ENCODE measurements at regions not wholly inside any gene's neighbourhood (a gene's known extent, or its start where the extent isn't known, plus 50 kb on each side); places are given as distances from the start of the nearest gene placed in this dataset.

DNA sequence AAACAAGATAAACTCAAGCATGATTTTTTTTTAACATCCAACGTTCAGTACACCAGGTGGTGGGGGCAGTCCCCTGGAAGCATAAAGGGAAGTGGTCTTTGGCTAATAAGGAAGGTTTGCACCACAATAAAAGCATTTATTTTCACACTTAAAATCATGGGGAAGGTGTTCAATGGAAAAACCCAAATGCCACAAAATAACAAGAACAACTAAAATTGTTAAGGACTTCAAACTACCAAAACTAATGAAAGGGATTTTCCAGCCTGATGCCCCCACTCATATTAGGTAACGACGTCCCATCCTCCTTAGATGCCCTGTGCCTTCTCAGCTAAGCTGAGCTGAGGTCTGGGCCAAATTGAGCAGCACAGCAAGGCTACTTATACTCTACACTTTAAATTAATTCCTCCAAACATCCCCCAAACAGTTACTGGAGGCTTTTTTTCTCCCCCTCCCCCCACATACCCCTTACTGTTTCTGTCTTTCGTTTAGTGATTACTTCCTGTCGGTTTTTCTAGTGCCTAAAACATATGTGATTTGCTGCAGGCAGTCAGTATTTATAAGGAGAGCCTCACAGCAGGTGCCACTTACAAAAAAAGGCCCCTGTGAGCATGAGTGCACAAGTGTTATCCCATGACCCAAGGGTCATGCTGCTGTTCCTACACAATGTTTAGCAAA, 259.7 kb upstream of the ZNF608 start:
- no peak for DNase-seq (ENCODE audit: low read depth in 2 of 2)

DNA sequence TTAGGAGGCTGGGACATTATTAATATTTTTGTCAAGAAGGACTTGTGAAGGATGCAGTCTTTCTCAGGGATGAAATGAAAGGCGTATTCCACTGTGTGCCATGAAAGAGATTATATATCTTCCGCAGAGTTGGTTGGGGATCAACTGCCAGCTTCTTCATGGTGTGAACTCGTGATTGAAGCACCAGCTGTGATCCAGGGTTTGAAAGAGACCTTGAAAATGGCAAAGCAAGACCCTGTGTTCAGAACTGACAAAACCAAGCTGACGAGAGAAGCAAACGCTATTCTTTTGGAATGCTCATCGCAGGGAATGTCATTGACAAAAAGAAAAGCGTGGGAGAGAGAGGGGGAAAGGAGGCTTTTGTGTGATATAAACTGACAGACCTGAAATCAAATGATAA, 263.9 kb upstream of the ZNF608 start:
- DNase-seq (ENCODE audit: low read depth in 2 of 2) = no peak

DNA sequence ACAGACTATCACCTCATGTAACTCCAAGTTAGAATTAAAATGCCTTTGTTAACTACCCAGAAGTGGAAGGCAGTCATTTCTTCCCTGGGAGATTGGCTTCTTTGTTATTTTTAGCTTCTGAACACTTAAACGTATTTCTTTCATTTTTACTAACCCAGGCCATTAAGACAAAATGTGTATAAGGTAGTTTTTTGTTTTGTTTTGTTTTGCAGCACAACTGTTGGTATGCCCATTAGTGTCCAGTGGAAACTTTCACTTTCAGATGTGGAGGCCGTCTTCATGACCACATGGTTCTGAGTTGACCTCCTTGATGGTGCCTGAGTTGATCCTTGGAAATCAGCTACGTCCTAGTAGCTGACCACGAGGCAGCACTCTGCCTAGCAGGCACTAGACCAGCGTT, 264.6 kb upstream of the ZNF608 start:
- DNase-seq (ENCODE audit: low read depth in 2 of 2) = no peak

DNA sequence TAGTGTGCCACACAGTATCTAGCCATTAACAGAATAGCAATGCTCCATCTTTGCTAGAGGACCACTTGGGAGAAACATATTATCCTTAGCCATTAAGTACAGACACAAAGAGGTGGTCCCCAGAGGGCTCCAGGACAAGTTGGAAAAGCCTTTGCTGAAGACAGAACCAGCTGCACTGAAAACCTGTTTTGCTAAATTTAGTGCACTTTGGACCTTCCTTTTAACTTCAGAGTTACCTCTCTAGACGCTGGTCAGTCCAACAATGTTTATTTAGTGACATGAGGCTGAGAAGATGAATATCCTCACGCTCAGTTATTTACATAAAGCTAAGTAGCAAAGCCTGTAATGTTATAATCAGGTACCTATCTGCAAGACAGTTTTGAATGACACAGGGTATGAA, 265.0 kb upstream of the ZNF608 start:
- DNase-seq (ENCODE audit: low read depth in 2 of 2) = no peak

DNA sequence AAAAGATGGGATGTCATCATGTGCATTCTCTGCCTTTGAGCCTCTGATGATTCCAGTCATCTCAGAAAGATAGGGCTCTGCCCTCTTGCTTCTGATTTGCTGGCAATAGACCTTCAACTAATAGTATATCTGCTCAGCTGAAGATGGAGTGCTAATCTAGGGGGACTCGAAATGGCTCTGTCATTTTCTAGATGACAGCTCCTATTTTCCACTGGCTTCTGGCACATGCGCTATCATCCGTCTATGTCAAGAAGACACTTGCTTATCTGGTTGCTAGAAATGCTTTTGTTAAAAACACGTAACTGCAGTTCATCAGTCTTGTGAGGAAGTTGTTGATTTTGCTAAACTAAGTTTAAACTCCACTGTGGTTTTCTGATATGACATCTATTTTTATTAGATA, 265.5 kb upstream of the ZNF608 start:
- DNase-seq (ENCODE audit: low read depth in 2 of 2) = no peak

DNA sequence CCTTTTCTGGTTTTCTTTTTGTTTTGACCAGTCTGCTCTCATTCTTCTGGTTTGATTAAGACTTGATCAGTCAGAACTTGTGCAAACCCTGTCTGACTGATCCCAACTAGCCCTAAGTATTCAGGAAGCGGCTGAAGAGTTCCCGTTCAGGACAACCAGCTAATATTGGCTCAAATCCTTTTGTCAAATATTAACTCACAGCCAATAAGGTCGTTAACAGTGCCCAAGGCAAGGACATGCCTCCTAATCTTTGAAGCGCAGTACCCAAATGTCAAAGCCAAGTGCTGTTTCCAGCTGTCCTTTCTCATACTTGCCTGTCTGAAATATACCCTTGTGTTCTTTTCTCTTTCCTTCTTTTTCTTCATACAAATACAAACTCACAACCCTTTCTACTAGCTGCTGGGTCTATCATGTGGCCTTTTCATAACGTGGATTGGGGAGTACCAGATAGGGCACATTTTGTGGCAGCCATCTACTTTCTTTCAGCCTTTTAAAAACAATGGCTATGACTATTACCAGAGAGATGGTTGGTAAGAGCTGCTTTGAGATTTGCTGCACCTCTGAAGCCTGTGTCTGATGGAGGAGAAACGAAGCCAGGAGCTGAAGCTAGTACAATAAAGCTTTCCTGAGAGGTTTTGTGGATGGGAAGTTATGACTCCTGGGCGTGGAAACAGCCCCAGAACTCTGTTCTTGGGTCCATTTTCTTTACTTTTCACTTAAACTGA, 266.4 kb upstream of the ZNF608 start:
- no peak for DNase-seq (ENCODE audit: low read depth in 2 of 2)

DNA sequence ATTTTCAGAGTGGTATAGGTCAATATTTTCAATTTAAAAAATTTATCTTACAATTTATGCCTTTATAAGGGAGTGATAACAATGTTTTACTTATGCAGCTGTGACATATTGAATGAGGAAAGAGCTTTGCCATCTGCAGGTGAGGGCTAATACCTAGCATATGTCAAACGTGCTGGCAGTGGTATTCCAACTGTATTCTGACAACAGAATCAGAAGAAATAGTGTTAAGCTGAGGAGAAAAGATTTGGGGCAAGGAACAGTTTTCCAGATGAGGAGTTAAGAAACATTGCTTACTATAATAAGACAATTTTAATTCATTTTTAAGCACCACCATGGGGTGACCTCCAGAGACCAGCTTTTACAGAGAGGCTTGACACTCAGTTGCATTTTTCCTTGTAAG, 267.8 kb upstream of the ZNF608 start:
- DNase-seq (ENCODE audit: low read depth in 2 of 2) = no peak

DNA sequence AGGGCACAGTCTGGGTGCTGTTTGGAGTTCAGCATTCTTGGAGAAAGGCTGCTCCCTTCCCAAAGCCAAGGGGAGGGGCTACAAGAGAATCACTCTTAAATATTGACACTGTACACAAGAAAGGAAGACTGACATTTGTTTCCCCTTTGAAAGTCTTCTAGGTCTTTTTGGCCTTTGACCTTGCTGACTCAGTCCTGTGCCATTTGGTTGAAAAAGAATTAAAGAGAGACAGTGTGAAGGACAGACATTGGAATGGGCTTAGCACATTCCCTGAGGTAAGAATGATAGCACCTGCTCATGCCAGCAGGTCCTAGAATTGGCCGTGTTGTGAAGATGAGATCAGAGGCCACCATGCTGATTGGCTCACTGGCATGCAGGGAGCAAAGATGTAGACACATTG, 271.4 kb upstream of the ZNF608 start:
- DNase-seq (ENCODE audit: low read depth in 2 of 2) = no peak

DNA sequence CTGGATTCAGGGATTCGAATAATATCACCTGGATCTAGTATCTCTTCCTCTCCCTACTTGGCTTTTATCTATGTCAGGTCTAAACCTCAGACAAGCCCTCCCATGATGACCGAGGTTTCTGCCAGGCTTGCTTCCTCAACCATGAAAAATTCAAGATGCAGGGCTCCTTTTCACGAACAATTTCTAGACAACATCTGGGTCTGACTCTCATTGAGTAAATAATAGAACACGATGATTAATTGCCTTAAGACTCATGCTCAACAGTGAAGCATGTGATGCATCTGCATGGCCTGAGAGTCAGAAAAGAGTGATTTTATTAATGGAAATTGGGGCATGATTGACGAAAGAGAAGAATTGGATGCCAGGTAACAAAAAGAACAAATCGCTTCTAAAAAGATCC, 277.2 kb upstream of the ZNF608 start:
- no peak for DNase-seq (ENCODE audit: low read depth in 2 of 2)

DNA sequence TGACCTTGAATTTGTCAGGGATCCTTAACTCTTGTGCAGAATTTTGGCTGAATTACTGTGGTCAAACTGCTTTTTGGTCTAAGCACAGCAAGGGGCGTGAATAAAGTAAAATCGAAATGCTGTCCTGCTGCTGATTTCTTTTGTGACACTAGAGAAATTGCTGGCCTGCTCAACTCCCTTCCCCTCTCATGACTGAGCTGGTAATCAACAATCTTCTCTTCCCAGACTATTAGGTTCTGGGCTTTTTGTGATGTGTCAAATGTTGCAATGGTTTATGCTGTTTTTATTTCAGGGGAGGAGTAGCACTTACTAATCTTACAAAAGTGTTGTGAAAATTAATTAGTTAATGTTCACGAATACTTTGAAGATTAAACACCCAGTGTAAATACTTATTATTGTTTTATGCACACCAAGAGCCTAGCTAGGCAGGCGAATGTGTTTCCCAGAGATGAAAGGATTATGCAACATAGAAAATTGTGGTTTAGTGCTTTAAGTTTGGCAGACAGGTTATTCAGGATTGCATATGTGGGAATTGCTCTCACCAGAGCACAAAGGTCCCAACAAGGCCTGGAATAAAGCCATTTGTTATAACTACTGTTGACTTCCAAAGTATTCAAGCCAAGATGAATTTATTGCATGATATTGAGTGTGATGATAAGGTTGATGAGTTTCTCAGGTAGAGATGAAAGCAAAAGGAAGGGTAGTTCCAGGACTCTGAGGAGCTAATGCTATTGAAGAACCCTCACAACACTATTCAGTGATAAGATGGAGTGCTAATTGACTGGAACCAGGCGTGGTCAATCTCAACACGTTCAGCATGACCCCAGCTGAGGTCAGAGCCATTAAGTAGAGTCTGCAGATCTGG, 280.7 kb upstream of the ZNF608 start:
- no peak for DNase-seq (ENCODE audit: low read depth in 2 of 2)

DNA sequence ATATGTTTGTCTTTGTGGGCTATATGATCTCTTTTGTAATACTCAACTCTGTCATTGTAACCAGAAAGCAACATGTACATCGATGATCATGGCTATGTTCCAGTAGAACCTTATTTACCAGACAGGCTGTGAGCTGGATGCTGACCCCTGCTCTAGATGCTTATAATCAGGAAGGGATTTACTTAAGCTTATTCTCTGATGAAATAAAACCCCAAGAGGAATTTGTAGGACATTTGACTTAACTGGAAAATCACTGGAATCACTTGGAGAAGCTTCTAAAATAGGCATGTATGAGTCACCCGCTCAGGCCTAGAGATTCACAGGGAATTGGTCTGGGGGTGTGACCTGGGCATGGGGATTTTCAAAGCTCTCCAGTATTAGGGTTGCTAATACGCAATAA, 285.8 kb upstream of the ZNF608 start:
- DNase-seq (ENCODE audit: low read depth in 2 of 2) = no peak

DNA sequence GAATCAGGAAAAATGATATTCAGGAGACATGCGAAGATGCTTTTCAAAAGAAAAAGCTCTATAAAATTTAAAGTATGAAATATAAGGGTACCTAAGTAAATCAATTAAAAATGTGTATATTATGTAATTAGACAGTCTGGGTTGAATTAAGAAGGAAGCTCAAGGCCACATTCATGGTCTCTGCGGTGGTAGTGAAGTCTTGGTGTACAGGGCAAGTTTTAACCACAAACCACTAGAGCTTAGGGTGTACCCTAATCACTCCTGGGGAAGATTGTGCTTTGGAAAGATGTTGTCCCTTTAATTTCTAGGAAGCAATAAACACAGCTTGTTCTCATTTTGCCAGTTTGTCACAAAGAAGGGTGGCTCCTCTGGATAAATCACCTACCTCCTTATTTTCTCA, 287.2 kb upstream of the ZNF608 start:
- DNase-seq (ENCODE audit: low read depth in 2 of 2) = no peak

DNA sequence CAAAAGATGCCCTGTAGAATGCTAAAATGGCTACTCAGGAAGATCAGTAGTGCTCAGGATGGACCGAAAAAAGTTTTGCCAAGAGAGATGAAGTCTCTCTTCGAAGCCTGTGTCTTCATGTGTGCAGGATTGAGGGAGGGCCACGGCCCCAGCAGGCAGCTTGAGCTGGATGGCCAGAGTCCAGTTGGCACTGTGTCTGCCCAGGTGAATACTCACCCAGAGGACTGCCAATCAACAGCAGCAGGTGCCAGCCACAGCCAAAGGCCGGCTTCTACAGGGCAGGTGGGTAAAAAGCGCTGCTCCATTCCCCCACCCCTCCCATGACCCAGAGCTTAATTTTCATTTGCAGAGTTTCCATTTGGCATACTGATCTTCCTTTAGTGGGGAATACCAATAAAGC, 287.9 kb upstream of the ZNF608 start:
- DNase-seq (ENCODE audit: low read depth in 2 of 2) = no peak

DNA sequence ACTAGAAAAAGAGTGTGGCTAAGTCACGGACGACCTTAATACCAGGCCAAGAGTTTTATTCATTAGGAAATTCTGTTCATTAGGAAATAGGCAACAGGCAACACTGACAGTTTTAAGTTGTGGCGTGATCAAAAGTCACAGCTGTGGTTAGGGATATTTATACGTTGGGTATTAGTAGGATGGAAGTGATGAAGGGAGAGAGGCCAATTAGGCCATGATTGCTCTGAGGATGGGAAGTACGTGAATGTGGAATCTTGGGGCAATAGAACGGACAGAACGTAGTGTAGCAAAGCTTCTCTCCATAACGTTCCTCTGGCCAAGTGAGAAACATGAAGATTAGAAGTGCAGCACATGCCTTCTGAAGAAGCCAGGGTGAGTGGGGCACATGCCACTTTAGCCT, 290.1 kb upstream of the ZNF608 start:
- no peak for DNase-seq (ENCODE audit: low read depth in 2 of 2)

DNA sequence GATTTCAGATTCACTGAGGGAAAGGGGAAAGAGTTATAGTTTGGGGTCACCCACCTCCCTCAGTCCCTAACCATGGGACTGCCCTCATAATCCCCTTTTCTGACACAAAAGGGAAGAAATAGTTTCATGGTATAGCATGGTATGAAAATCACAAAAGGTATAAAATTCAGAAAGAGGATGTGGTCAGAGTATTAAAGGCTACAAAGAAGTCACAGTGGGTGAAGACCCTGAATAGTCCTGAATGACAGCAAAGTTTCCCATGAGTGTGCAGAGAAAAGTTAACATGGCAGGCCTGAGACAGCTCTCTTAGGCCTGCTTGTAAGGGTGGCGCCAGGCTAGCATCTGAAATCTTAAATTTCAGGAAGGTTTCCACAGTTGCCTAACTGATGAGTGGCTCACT, 290.6 kb upstream of the ZNF608 start:
- DNase-seq (ENCODE audit: low read depth in 2 of 2) = no peak

DNA sequence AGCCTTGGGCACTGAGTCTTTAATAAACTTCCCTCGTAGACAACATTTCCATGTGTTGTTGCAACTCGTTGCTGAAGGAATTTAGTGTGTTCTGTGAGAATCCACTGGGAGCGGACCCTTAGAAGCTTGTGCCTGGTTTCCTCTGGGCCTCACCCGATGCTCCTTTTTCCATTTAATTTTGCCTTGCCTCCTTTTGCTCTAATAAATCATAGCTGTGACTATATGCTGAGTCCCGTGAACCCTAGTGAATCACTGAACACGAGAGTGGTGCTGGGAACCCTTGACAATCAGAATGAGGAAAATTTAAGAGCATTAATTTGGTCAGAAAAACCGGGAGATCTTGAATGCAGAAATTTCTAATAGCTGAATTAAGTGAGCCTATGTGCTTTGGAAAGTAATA, 291.1 kb upstream of the ZNF608 start:
- DNase-seq (ENCODE audit: low read depth in 2 of 2) = no peak

DNA sequence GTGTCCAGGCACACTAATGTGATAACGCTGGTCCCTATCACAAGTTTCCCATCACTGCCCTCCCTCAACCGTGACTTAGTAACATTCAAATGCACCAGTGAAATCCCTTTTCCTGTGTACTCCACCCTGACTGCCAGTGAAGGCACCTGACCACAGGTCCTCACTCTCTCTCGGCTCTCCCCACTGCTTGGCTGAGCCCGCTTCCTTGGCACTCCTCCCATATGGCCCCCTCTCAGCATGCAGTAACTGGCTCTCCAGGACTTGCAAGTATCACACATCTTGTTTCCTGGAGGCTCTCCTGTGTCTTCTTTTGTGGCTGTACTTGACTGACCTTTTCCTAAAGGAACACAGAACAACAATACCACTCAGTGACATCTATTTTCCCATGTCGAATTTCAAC, 292.0 kb upstream of the ZNF608 start:
- no peak for DNase-seq (ENCODE audit: low read depth in 2 of 2)

DNA sequence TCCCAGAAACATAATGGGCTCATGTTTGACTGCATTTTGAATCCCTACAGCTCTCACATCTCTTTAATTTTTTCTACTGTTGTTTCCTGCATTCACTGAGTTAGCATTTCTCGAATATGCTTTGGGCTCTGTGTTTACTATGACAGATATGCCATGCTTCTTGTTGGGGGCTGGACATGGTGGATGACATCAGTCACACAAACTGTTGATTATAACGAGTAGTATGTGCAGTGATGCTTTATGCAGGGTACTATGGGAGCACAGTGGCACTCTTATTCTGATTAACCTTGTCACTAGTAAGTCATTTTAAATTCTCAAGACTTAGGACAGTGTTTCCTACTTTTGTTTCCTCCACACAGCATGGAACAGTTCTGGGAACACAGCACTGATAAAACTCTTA, 295.4 kb upstream of the ZNF608 start:
- no peak for DNase-seq (ENCODE audit: low read depth in 2 of 2)

DNA sequence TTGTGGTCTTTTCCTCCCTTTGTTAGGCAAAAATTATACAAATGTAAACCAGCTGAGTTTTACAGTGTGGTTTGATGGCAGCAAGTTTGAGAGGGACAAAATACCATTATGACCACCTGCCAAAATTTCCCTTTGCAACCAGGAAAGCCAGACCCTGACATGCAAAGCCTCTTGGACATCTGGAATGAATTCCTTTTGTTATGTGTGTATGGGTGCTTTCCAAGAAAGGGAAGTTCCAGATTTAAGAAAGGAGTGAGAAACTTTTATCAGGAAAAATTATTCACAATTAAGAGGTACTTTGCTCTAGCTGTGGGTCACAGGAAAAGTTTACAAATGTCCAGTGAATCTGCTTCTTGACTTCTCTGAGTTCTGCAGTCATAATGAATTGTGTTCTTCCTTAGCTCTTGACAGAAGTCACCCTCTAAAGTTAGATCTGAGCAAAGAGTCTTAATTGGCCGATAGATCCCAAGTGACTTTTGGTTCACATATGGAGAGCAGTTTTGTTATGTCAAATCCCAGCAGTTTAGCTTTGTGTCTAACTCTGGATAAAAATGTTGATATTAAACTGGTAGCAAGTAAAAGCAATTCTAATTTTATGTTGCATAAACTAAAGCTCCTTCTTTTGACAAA, 295.9 kb upstream of the ZNF608 start:
- no peak for DNase-seq (ENCODE audit: low read depth in 2 of 2)

DNA sequence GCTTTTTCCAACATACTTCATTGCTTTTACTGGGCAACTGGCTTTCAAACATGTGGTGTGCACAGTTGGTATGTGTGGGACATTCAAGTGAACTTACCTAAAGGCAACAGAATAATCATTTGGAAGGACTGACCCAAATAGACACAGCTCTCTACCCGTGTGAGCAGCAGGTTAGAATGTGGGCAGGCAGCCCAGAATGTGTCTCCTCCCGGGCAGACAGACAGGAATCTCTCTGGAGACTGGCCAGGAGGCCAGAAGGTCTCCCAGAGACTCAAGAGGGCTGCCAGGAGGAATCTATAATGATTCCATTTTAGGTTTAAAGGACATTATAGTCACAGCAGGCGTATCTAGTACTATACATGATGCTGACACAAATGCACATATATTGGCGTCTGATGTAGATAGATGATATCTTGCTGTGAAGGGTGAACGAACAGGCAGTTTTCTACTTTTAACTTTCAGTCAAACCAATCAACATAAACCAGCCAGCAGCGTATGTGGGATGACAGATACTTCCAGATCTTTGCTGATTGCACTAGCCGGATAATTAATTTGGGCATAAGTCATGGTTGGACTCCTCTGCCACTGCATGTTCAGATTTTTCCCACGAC, 297.4 kb upstream of the ZNF608 start:
- no peak for DNase-seq (ENCODE audit: low read depth in 2 of 2)

DNA sequence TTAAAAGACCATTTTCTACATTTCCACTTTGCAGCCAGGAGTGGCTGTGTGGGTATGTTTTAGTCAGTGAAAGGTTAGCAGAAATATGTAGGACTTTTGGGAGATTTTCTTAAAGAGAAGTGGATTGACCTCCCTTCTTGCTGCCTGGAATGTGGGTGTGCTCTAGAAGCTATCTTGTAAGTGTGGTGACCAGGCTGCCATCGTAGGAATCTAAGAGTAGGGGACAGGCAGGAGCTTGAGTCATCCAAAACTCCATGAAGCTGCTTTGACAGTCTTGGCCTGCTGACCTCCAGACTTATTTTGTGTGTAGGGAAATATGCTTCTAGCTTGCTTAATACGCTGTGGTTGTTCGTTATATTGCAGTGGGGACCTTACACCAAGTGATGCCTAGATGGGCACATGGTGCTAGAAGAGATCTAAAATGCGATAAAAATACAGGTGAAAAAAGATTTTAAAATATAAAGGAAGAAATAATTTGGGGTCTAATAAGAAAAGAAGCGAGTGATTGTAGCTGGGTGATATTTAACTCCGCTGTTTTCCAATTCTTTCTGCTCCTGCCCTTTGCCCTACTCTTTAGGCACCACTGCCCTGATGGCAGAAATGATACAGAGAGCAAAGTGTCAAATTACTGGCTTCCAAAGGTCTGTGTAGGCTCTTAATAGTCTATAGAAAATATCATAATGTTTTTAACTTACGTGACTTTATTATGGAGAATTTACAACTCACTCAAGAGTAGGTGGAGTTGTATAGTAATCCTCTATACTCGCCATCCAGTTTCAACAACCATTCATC, 298.2 kb upstream of the ZNF608 start:
- DNase-seq (ENCODE audit: low read depth in 2 of 2) = no peak

Measured in activated CD4-positive, alpha-beta T cell treated with anti-CD3 and anti-CD28 coated beads for 24 hours (primary cell).